Fibroblast of villous mesenchyme (primary cell): ENCODE measurements at regions not wholly inside any gene's neighbourhood (a gene's known extent, or its start where the extent isn't known, plus 50 kb on each side); places are given as distances from the start of the nearest gene placed in this dataset.
"Not testable (repeated sequence)": the region's sequence is repeated elsewhere in the genome, so short reads cannot be mapped to it uniquely, and the experiment has no call there.

Experiments used
- DNase-seq: peaks from one replicate; pipeline ENCODE4 v3.0.0-alpha.2; 2010; ENCODE audit warnings: low read depth
- H3K4me3 ChIP-seq: 2 replicates; pipeline ENCODE4 v1.5.1; 2011; ENCODE audit warnings: low read depth, mild to moderate bottlenecking, low read length
- TF ChIP-seq, protein P1 (sequence below): IDR thresholded peaks from 2 replicates; pipeline ENCODE4 v1.5.1; 2012; ENCODE audit warnings: low read depth, mild to moderate bottlenecking, low read length; ENCODE audit not compliant: insufficient read depth

DNA sequence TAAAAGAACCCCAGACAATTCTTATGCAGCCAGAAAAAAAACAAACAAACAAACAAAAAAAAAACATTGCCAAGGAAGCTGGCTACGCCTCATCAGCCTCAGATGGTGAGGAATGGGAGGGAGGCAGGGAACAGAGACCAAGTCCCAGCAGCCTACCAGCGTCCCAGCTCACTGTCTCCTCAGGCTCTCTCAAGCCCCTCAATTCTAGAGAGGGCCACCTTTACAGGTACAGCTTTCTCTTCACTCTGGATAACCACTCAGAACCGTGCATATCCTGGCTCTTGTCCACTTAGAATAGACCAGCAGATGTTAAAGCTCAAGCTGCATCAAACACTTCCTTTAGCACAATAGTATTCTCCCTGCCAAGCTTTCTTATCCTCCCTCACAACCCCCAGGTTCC is 263.1 kb upstream of the CHAC2 start:
- no peak for DNase-seq
- no peak overlapping the region for H3K4me3 ChIP-seq
- TF ChIP-seq, protein P1, sequence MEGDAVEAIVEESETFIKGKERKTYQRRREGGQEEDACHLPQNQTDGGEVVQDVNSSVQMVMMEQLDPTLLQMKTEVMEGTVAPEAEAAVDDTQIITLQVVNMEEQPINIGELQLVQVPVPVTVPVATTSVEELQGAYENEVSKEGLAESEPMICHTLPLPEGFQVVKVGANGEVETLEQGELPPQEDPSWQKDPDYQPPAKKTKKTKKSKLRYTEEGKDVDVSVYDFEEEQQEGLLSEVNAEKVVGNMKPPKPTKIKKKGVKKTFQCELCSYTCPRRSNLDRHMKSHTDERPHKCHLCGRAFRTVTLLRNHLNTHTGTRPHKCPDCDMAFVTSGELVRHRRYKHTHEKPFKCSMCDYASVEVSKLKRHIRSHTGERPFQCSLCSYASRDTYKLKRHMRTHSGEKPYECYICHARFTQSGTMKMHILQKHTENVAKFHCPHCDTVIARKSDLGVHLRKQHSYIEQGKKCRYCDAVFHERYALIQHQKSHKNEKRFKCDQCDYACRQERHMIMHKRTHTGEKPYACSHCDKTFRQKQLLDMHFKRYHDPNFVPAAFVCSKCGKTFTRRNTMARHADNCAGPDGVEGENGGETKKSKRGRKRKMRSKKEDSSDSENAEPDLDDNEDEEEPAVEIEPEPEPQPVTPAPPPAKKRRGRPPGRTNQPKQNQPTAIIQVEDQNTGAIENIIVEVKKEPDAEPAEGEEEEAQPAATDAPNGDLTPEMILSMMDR = no peak

DNA sequence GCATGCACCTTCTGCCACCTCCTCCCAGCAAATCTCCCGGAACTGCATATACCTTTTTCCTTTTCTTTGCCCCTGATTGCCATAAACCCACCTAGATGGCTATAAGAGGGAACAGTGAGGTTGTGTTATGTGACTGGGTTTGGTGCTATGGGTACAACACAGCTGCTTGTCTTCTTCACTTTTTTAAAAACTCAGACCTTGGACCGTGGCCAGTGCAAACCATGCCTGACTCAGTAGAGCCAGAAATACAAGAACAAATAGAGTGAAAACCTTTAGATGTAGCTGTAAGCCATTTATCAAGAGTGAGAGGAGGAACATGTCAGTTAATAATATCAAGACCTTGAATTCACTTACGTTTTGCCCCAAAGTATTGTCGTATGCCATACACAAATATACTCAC is 267.4 kb upstream of the CHAC2 start:
- no peak overlapping the region for H3K4me3 ChIP-seq
- TF ChIP-seq, protein P1 = no peak
- no peak for DNase-seq

DNA sequence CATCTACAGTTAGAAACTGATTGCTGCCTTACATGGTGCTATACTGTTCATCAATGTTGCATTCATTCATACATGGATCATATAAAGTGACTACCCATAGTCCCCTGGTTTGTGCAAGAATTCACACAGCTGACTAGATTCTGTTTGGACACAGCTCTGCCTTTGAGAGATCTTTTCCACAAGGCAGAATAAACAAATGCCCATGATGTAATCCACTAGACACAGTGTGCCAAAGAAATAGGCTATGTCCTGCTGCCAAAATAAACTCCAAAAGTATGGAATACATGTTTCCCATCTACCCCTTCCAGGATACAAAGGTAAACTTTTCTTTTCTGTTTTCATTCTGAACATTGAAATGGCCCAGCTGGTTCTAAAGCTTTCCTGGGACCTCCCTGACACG is 269.4 kb upstream of the CHAC2 start:
- DNase-seq = peak; percentile 17
- H3K4me3 ChIP-seq = no peak overlapping the region
- TF ChIP-seq, protein P1 = no peak

DNA sequence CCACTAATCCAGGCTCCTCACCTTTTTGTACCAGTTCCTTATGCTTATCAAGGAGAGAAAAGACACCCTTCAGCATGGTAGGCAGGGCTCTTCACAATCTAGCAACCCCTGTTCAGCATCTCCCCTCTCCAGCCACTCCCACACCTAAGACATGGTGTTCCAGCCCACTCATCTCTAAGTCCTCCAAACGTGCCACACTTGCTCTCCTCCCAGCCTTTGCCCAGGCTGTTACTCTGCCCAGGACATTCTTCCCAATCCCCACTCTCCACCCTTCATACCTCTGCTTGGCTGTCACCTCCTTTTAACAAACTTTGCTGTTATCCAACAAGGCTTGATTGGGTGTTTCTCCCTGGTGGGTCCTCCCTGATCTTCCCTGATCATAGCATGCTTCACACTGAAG is 270.6 kb upstream of the CHAC2 start:
- H3K4me3 ChIP-seq = no peak overlapping the region
- DNase-seq = no peak
- TF ChIP-seq, protein P1 = no peak

DNA sequence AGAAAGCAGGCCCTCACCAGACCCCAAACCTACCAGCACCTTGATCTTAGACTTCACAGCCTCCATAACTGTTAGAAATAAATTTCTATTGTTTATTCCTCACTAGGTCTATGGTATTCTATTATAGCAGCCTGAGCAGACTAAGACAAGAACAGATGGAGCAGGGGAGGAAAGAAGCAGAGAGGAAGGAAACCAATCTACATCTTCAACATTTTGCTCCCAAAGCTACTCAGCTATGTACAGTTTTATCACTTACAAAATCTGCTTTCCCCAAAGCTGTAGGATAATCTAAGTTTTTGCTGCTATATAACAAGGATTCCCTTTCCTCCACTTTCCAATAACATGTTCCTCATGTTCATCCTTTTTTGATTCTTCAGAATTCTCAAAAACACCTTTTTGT is 274.4 kb upstream of the CHAC2 start:
- no peak overlapping the region for H3K4me3 ChIP-seq
- no peak for DNase-seq
- TF ChIP-seq, protein P1 = no peak

DNA sequence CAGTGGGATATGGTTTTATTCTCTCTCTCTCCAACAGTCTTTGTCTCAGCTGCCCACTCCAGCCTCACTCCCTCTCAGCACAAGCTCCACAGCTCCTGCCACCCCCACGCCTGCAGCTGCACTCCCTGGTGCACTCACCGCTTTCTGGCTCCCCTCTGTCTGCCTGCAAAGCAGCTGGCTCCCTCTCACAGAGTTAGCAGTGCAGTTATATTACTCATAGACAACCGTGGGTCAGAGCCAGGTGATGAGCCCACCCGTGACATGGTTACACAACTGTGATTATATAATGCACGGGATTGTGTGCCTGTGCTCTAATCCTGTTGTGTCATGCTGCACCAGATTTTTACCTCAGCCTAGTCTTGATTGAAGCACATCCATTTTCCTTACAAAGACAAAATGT is 276.9 kb upstream of the CHAC2 start:
- peak; percentile 30 for DNase-seq
- TF ChIP-seq, protein P1 = no peak

DNA sequence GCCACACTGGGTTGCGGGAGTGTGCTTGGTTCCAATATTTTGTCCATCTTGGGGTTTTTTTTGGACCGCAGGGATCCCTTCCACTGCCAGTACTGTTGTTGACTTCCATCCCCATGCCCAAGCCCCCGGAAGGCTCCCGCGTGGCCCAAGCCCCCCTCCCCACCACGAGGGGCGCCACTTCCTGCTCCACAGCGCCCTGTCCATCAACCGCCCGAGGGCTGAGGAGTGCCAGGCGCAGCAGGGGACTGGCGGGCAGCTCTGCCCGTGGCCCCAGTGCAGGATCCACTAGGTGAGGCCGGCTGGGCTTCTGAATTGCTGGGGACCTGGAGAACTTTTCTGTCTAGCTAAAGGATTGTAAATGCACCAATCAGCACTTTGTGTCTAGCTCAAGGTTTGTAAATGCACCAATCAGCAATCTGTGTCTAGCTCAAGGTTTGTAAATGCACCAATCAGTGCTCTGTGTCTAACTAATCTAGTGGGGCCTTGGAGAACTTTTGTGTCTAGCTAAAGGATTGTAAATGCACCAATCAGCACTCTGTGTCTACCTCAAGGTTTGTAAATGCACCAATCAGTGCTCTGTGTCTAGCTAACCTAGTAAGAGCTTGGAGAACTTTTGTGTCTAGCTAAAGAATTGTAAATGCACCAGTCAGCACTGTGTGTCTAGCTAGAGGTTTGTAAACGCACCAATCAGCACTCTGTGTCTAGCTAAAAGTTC is 281.3 kb upstream of the CHAC2 start:
- not testable (repeated sequence) for H3K4me3 ChIP-seq, DNase-seq

More for the DNA sequence above, 276.9 kb upstream of the CHAC2 start:
- no peak overlapping the region for H3K4me3 ChIP-seq
